ENCODE measurements at regions not wholly inside any gene's neighbourhood (a gene's known extent, or its start where the extent isn't known, plus 50 kb on each side); places are given as distances from the start of the nearest gene placed in this dataset.

- TF ChIP-seq CTCF (IDR thresholded peaks at IDR 0.05) (no peak), POLR2A (IDR thresholded peaks at IDR 0.05) (no peak), EP300 (IDR thresholded peaks at IDR 0.05) (no peak)
Observed at GRCh38 chr2:83764447-83765005, 694.6 kb downstream of the SUCLG1 start.

Measured in ovary (tissue), 3 donors.